Left ventricle myocardium inferior (tissue), 1 donor: ENCODE measurements at regions not wholly inside any gene's neighbourhood (a gene's known extent, or its start where the extent isn't known, plus 50 kb on each side); places are given as distances from the start of the nearest gene placed in this dataset.

Experiments
- DNase-seq: peaks from one replicate; pipeline ENCODE4 v3.0.0-alpha.2; 2020
- H3K27ac ChIP-seq: fragments of 200-600 bp; replicated peaks from 2 replicates; pipeline ENCODE4 v1.8.0; 2021
- H3K27me3 ChIP-seq: fragments of 200-600 bp; 2 replicates; pipeline ENCODE4 v1.8.0; 2021; ENCODE audit warnings: low read depth
- H3K36me3 ChIP-seq: fragments of 200-600 bp; 2 replicates; pipeline ENCODE4 v1.8.0; 2021
- H3K4me1 ChIP-seq: fragments of 200-600 bp; 2 replicates; pipeline ENCODE4 v1.8.0; 2021
- H3K4me3 ChIP-seq: fragments of 200-600 bp; 2 replicates; pipeline ENCODE4 v1.8.0; 2021; ENCODE audit warnings: mild to moderate bottlenecking, moderate library complexity
- H3K9me3 ChIP-seq: fragments of 200-600 bp; replicated peaks from 2 replicates; pipeline ENCODE4 v1.8.0; 2021
- CTCF ChIP-seq: fragments of 200-600 bp; IDR thresholded peaks from 2 replicates; pipeline ENCODE4 v1.8.0; 2021; ENCODE audit warnings: antibody characterized with exemption, mild to moderate bottlenecking, borderline replicate concordance
- intact Hi-C: fragments of 100-400 bp; cut with micrococcal nuclease; formaldehyde crosslinking; loops from one replicate; pipeline ENCODE4 v1.11.0; 2022
- donor health status: DM: no; HTN: yes; CAD: no; lungs with severe emphysema.

DNA sequence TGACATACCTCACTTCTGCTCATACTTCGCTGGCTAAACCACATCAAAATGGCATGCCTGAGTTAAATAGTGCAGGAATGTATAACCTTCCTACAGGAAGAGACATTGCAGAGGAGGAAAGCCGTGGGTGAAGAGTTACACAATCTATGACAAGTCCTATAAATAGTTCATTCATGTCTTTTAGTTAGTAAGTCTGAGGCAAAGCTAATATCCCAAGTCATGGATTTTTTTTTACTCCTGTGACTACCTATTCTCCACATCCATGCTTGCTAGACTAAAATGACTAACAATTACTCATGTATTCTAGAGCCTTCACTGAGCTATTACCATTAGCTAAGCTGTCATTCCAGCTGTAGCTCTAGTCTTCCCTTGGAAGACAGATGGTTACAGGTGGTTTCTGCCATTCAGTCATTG, 391.3 kb downstream of the NR2F1-AS1 start:
- TF ChIP-seq CTCF: no peak
- H3K27me3 ChIP-seq: no peaks in the 10 kb centered on the region

DNA sequence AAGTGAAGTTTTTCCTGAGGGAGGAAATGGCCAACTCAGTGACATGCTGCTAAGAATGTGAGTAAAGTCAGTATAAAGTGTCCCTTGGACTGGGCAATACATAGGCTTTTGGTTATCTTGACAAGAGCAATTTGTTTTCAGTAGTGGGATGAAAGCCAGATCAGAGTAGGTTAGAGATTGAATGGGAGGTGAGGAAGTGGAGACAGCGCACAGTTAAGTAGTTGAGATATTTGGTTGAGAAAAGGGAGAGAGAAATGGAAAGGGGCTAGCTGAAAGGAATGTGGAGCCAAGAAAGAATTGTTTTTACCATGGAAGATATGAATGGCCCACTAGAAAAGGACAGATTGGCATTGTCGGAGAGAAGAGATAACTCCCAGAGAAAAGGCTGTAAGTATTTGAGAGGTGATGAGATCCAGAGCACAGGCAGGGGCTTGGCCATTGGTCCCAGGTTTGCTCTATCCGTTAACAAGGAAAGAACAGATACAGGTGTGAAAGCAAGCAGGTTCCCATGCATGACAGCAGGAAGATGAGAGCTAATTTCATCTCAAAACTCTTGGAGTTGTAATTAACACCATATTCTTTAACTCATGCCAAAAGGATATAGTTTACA, 392.0 kb downstream of the NR2F1-AS1 start:
- DNase-seq: no peak
- Histone ChIP-seq H3K4me3 (no peak overlapping the region), H3K9me3 (no peaks in the 10 kb centered on the region), H3K36me3 (no peaks in the 10 kb centered on the region), H3K27me3 (no peaks in the 10 kb centered on the region), H3K27ac (no peak overlapping the region), H3K4me1 (no peaks in the 10 kb centered on the region)
- intact Hi-C loops: no loop called here
- no peak for TF ChIP-seq CTCF

More for the DNA sequence above, 391.3 kb downstream of the NR2F1-AS1 start:
- no peak for DNase-seq
- H3K4me3 ChIP-seq: no peak overlapping the region
- intact Hi-C loops: no loop called here
- no peaks in the 10 kb centered on the region for H3K9me3 ChIP-seq
- no peaks in the 10 kb centered on the region for H3K36me3 ChIP-seq
- no peaks in the 10 kb centered on the region for H3K4me1 ChIP-seq
- no peak overlapping the region for H3K27ac ChIP-seq

GRCh38 chr5:93186076-93186682, 394.8 kb downstream of the NR2F1-AS1 start:
- DNase-seq: no peak
- H3K4me1 ChIP-seq: no peaks in the 10 kb centered on the region
- TF ChIP-seq CTCF: no peak
- H3K36me3 ChIP-seq: no peaks in the 10 kb centered on the region
- intact Hi-C loops: no loop called here
- peaks cover 13% of the 10 kb centered on the region for H3K9me3 ChIP-seq
- no peak overlapping the region for H3K27ac ChIP-seq
- H3K4me3 ChIP-seq: no peak overlapping the region
- H3K27me3 ChIP-seq: no peaks in the 10 kb centered on the region

DNA sequence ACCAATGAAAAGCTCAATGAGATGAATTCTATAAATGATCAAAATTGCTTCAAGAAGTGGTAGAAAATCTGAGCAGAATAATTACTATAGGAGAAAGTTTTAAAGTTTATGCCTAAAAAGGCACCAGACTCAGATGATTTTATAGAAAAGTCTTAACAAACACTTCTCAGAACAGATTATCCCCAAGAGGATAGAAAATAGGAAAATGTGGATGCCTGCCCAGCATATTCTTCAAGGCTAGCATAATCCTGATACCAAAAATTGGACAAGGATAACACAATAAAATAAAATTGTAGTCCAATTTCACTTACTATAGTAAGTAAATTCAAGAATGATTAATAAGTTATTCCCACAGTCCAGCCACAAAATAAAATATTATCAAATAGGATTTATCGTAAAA, 397.0 kb downstream of the NR2F1-AS1 start:
- DNase-seq: no peak
- H3K27me3 ChIP-seq: no peaks in the 10 kb centered on the region
- H3K4me1 ChIP-seq: no peaks in the 10 kb centered on the region
- intact Hi-C loops: no loop called here
- no peak overlapping the region for H3K27ac ChIP-seq
- no peak overlapping the region for H3K4me3 ChIP-seq
- TF ChIP-seq CTCF: no peak
- no peaks in the 10 kb centered on the region for H3K36me3 ChIP-seq
- peaks cover 13% of the 10 kb centered on the region for H3K9me3 ChIP-seq

- Histone ChIP-seq H3K27ac (no peak overlapping the region), H3K36me3 (no peaks in the 10 kb centered on the region), H3K9me3 (peaks cover 13% of the 10 kb centered on the region), H3K4me3 (no peak overlapping the region), H3K27me3 (no peaks in the 10 kb centered on the region), H3K4me1 (no peaks in the 10 kb centered on the region)
- no peak for DNase-seq
- intact Hi-C loops: no loop called here
- no peak for TF ChIP-seq CTCF
Measured at GRCh38 chr5:93179466-93179865, 401.6 kb downstream of the NR2F1-AS1 start.
